ENCODE measurements at regions not wholly inside any gene's neighbourhood (a gene's known extent, or its start where the extent isn't known, plus 50 kb on each side); places are given as distances from the start of the nearest gene placed in this dataset.

GRCh38 chr6:4705809-4706208 is 70.4 kb upstream of the CDYL start:
- TF ChIP-seq CTCF (conservative IDR thresholded peaks at IDR 0.05) (no peak), ZFX (IDR thresholded peaks at IDR 0.05) (no peak)
